ENCODE measurements at regions not wholly inside any gene's neighbourhood (a gene's known extent, or its start where the extent isn't known, plus 50 kb on each side); places are given as distances from the start of the nearest gene placed in this dataset.
"Not testable (repeated sequence)": the region's sequence is repeated elsewhere in the genome, so short reads cannot be mapped to it uniquely, and the experiment has no call there.

- H3K79me2 ChIP-seq (ENCODE audit: low read length) = no peaks in the 10 kb centered on the region
- H3K4me3 ChIP-seq (ENCODE audit: low read length) = no peak overlapping the region
- H3K36me3 ChIP-seq (replicated peaks; ENCODE audit: low read depth, low read length) = no peaks in the 10 kb centered on the region
- no peak overlapping the region for H3K27ac ChIP-seq (ENCODE audit: low read length)
- H3K9ac ChIP-seq (ENCODE audit: low read length) = no peak overlapping the region
- no peaks in the 10 kb centered on the region for H3K4me1 ChIP-seq (ENCODE audit: low read length)
- no peaks in the 10 kb centered on the region for H4K20me1 ChIP-seq (ENCODE audit: insufficient read depth, low read length)
- H3K4me2 ChIP-seq (ENCODE audit: low read length) = no peak overlapping the region
- H2AFZ ChIP-seq (ENCODE audit: low read depth, low read length) = no peak overlapping the region
- H3K9me3 ChIP-seq (ENCODE audit: insufficient read depth, low read length) = no peaks in the 10 kb centered on the region
- no peaks in the 10 kb centered on the region for H3K27me3 ChIP-seq (ENCODE audit: low read depth, low read length)
- TF ChIP-seq EZH2phosphoT487 (IDR thresholded peaks at IDR 0.05; ENCODE audit: low read depth) (no peak), CTCF (IDR thresholded peaks at IDR 0.05; ENCODE audit: low read depth, low read length) (no peak)
These were observed 52.7 kb upstream of the ZNF469 start for GRCh38 chr16:88329726-88330700.

GRCh38 chr16:88330971-88331890 is 51.5 kb upstream of the ZNF469 start:
- H4K20me1 ChIP-seq (ENCODE audit: insufficient read depth, low read length) = no peaks in the 10 kb centered on the region
- H3K9ac ChIP-seq (ENCODE audit: low read length) = no peak overlapping the region
- H3K9me3 ChIP-seq (ENCODE audit: insufficient read depth, low read length) = no peaks in the 10 kb centered on the region
- TF ChIP-seq CTCF (IDR thresholded peaks at IDR 0.05; ENCODE audit: low read depth, low read length) (no peak), EZH2phosphoT487 (IDR thresholded peaks at IDR 0.05; ENCODE audit: low read depth) (no peak)
- H3K4me2 ChIP-seq (ENCODE audit: low read length) = no peak overlapping the region
- H3K79me2 ChIP-seq (ENCODE audit: low read length) = no peaks in the 10 kb centered on the region
- H3K4me1 ChIP-seq (ENCODE audit: low read length) = no peaks in the 10 kb centered on the region
- H3K4me3 ChIP-seq (ENCODE audit: low read length) = no peak overlapping the region
- H3K27me3 ChIP-seq (ENCODE audit: low read depth, low read length) = no peaks in the 10 kb centered on the region
- no peaks in the 10 kb centered on the region for H3K36me3 ChIP-seq (replicated peaks; ENCODE audit: low read depth, low read length)
- no peak overlapping the region for H2AFZ ChIP-seq (ENCODE audit: low read depth, low read length)
- H3K27ac ChIP-seq (ENCODE audit: low read length) = no peak overlapping the region

- no peaks in the 10 kb centered on the region for H3K36me3 ChIP-seq (replicated peaks; ENCODE audit: low read depth, low read length)
- H3K9me3 ChIP-seq (ENCODE audit: insufficient read depth, low read length) = no peaks in the 10 kb centered on the region
- no peak overlapping the region for H3K9ac ChIP-seq (ENCODE audit: low read length)
- H3K79me2 ChIP-seq (ENCODE audit: low read length) = no peaks in the 10 kb centered on the region
- H3K4me3 ChIP-seq (ENCODE audit: low read length) = no peak overlapping the region
- H2AFZ ChIP-seq (ENCODE audit: low read depth, low read length) = no peak overlapping the region
- TF ChIP-seq CTCF (IDR thresholded peaks at IDR 0.05; ENCODE audit: low read depth, low read length) (no peak), EZH2phosphoT487 (IDR thresholded peaks at IDR 0.05; ENCODE audit: low read depth) (no peak)
- no peaks in the 10 kb centered on the region for H4K20me1 ChIP-seq (ENCODE audit: insufficient read depth, low read length)
- no peak overlapping the region for H3K27ac ChIP-seq (ENCODE audit: low read length)
- no peaks in the 10 kb centered on the region for H3K27me3 ChIP-seq (ENCODE audit: low read depth, low read length)
- no peak overlapping the region for H3K4me2 ChIP-seq (ENCODE audit: low read length)
- no peaks in the 10 kb centered on the region for H3K4me1 ChIP-seq (ENCODE audit: low read length)
These were observed 50.5 kb upstream of the ZNF469 start for GRCh38 chr16:88331989-88332920.

GRCh38 chr16:88332921-88333825 is 49.6 kb upstream of the ZNF469 start:
- H3K9ac ChIP-seq (ENCODE audit: low read length); H3K4me2 ChIP-seq (ENCODE audit: low read length); H3K36me3 ChIP-seq (replicated peaks; ENCODE audit: low read depth, low read length); H3K4me3 ChIP-seq (ENCODE audit: low read length); H3K27ac ChIP-seq (ENCODE audit: low read length); H4K20me1 ChIP-seq (ENCODE audit: insufficient read depth, low read length); H3K79me2 ChIP-seq (ENCODE audit: low read length); H2AFZ ChIP-seq (ENCODE audit: low read depth, low read length); H3K4me1 ChIP-seq (ENCODE audit: low read length); H3K9me3 ChIP-seq (ENCODE audit: insufficient read depth, low read length); H3K27me3 ChIP-seq (ENCODE audit: low read depth, low read length): not testable (repeated sequence)
